IMR-90 (cell line): ENCODE measurements at regions not wholly inside any gene's neighbourhood (a gene's known extent, or its start where the extent isn't known, plus 50 kb on each side); places are given as distances from the start of the nearest gene placed in this dataset.

Source experiments
- ATAC-seq: fragments of 200-7000 bp; cut with Tn5 transposase; 2 replicates; pipeline ENCODE4 v1.9.1; 2020; ENCODE audit warnings: low read depth, mild to moderate bottlenecking, moderate library complexity
- BruUV-seq: library from RNA; stranded (reverse); fragments of 400-500 nt; replicated peaks from 2 replicates; lab custom pipeline; 2021; lab: Mats Ljungman, UMichigan
- CTCF ChIA-PET: fragments of 300-600 bp; formaldehyde crosslinking; extraction: SDS; loops from one replicate; lab custom pipeline; 2021; ENCODE audit warnings: antibody characterized with exemption; lab: Yijun Ruan, JAX
- POLR2A ChIA-PET: fragments of 300-600 bp; sonication (Branson Sonifier 250); formaldehyde crosslinking; loops from one replicate; lab custom pipeline; 2022; ENCODE audit warnings: antibody characterized with exemption; ENCODE audit not compliant: unreplicated experiment; lab: Charles Lee
- DNase-seq: peaks from one replicate; pipeline ENCODE4 v3.0.0; 2013
- H2AFZ ChIP-seq: replicated peaks from 2 replicates; pipeline ENCODE3; 2013; ENCODE audit warnings: low read length, mild to moderate bottlenecking; ENCODE audit not compliant: poor library complexity
- H2AK5ac ChIP-seq: 2 replicates; pipeline ENCODE4 v1.6.1; 2013; ENCODE audit warnings: low read depth, low read length, inconsistent platforms
- H2AK9ac ChIP-seq: replicated peaks from 2 replicates; pipeline ENCODE3; 2013; ENCODE audit warnings: mild to moderate bottlenecking, low read depth, low read length, moderate library complexity; ENCODE audit not compliant: poor library complexity
- H2BK120ac ChIP-seq: 2 replicates; pipeline ENCODE4 v1.6.1; 2013; ENCODE audit warnings: low read depth, low read length, inconsistent platforms
- H2BK15ac ChIP-seq: 3 replicates; pipeline ENCODE4 v1.6.1; 2013; ENCODE audit warnings: low read depth, low read length, inconsistent platforms
- H2BK20ac ChIP-seq: 2 replicates; pipeline ENCODE4 v1.6.1; 2013; ENCODE audit warnings: low read depth, mild to moderate bottlenecking, inconsistent platforms, low read length, moderate library complexity
- H2BK5ac ChIP-seq: 2 replicates; pipeline ENCODE4 v1.6.1; 2013; ENCODE audit warnings: mild to moderate bottlenecking, low read depth, low read length, inconsistent platforms; ENCODE audit not compliant: poor library complexity, severe bottlenecking
- H3K14ac ChIP-seq: replicated peaks from 2 replicates; pipeline ENCODE4 v1.6.1; 2013; ENCODE audit warnings: low read depth, low read length, inconsistent platforms
- H3K18ac ChIP-seq: 2 replicates; pipeline ENCODE4 v1.6.1; 2013; ENCODE audit warnings: low read depth, low read length, control low read depth
- H3K23ac ChIP-seq: 2 replicates; pipeline ENCODE4 v1.6.1; 2013; ENCODE audit warnings: low read depth, low read length, inconsistent platforms
- H3K27ac ChIP-seq: 2 replicates; pipeline ENCODE4 v1.5.1; 2013; ENCODE audit warnings: mild to moderate bottlenecking, control low read depth, low read length; ENCODE audit not compliant: insufficient read depth
- H3K27me3 ChIP-seq: 2 replicates; pipeline ENCODE4 v1.6.1; 2013; ENCODE audit warnings: low read length; ENCODE audit not compliant: control insufficient read depth, insufficient read depth
- H3K36me3 ChIP-seq: 2 replicates; pipeline ENCODE4 v1.6.1; 2013; ENCODE audit warnings: low read length, mixed read lengths; ENCODE audit not compliant: control insufficient read depth, insufficient read depth
- H3K4ac ChIP-seq: 2 replicates; pipeline ENCODE4 v1.6.1; 2013; ENCODE audit warnings: low read depth, low read length, inconsistent platforms
- H3K4me1 ChIP-seq: 2 replicates; pipeline ENCODE4 v1.6.1; 2013; ENCODE audit warnings: low read length, mixed read lengths; ENCODE audit not compliant: control insufficient read depth, insufficient read depth
- H3K4me2 ChIP-seq: 2 replicates; pipeline ENCODE4 v1.6.1; 2013; ENCODE audit warnings: low read depth, mild to moderate bottlenecking, control low read depth, low read length, moderate library complexity
- H3K4me3 ChIP-seq: 2 replicates; pipeline ENCODE4 v1.5.1; 2013; ENCODE audit warnings: low read depth, mild to moderate bottlenecking, control low read depth, low read length, moderate library complexity; ENCODE audit not compliant: insufficient read depth
- H3K56ac ChIP-seq: 2 replicates; pipeline ENCODE4 v1.6.1; 2013; ENCODE audit warnings: low read length, inconsistent platforms; ENCODE audit not compliant: insufficient read depth; ENCODE audit errors: extremely low read depth
- H3K79me1 ChIP-seq, 2 experiments: 2 replicates each; pipeline ENCODE4 v1.6.1; 2013; ENCODE audit warnings: low read length in 2 of 2, inconsistent platforms in 1 of 2, low read depth in 1 of 2
- H3K9ac ChIP-seq: 2 replicates; pipeline ENCODE4 v1.6.1; 2013; ENCODE audit warnings: low read depth, low read length, control low read depth
- H3K9me1 ChIP-seq: 2 replicates; pipeline ENCODE4 v1.6.1; 2013; ENCODE audit warnings: low read length, inconsistent platforms; ENCODE audit not compliant: insufficient read depth
- H3K9me3 ChIP-seq: 2 replicates; pipeline ENCODE4 v1.6.1; 2013; ENCODE audit warnings: low read length; ENCODE audit not compliant: control insufficient read depth, insufficient read depth
- H4K20me1 ChIP-seq: 2 replicates; pipeline ENCODE4 v1.6.1; 2013; ENCODE audit warnings: low read length, inconsistent platforms; ENCODE audit not compliant: insufficient read depth
- H4K5ac ChIP-seq: 2 replicates; pipeline ENCODE4 v1.6.1; 2013; ENCODE audit warnings: mild to moderate bottlenecking, low read depth, low read length, control low read depth
- H4K8ac ChIP-seq, 2 experiments: 2 replicates each; pipeline ENCODE4 v1.6.1; 2013; ENCODE audit warnings: low read depth in 2 of 2, low read length in 2 of 2, control low read depth in 1 of 2, inconsistent platforms in 1 of 2
- H4K91ac ChIP-seq: 2 replicates; pipeline ENCODE4 v1.6.1; 2013; ENCODE audit warnings: low read depth, low read length, inconsistent platforms; ENCODE audit not compliant: insufficient read depth
- CTCF ChIP-seq: conservative IDR thresholded peaks from 2 replicates; pipeline ENCODE4 v1.5.1; 2012; ENCODE audit warnings: mild to moderate bottlenecking, low read depth, low read length, improper control_type of control experiment
- ELK1 ChIP-seq: fragments of 150-350 bp; IDR thresholded peaks from 2 replicates; pipeline ENCODE4 v1.6.1; 2016; ENCODE audit warnings: low read depth, mild to moderate bottlenecking, low read length, moderate library complexity, borderline replicate concordance
- MAFK ChIP-seq: IDR thresholded peaks from 2 replicates; pipeline ENCODE4 v1.6.1; 2012; ENCODE audit warnings: low read depth, low read length, improper control_type of control experiment
- USF2 ChIP-seq: fragments of 150-350 bp; IDR thresholded peaks from 2 replicates; pipeline ENCODE4 v1.6.1; 2017; ENCODE audit warnings: mild to moderate bottlenecking, antibody characterized with exemption, low read length, low read depth
- dilution Hi-C: fragments of 300-500 bp; cut with HindIII; formaldehyde crosslinking; loops from one replicate; pipeline ENCODE4 v1.14.3; 2018; ENCODE audit warnings: low sequenced_read_pairs; ENCODE audit not compliant: unreplicated experiment
- in situ Hi-C: fragments of 300-500 bp; cut with MboI; formaldehyde crosslinking; loops from 3 replicates; pipeline ENCODE4 v1.14.3; 2019; ENCODE audit warnings: low sequenced_read_pairs, inconsistent platforms, mixed read lengths
- intact Hi-C: fragments of 100-400 bp; cut with micrococcal nuclease; formaldehyde crosslinking; loops from 2 replicates; pipeline ENCODE4 v1.10.0; 2022

- Histone ChIP-seq H2BK20ac (no peak overlapping the region), H3K9ac (no peak overlapping the region), H3K18ac (no peak overlapping the region), H3K27me3 (no peaks in the 10 kb centered on the region), H2AK9ac (no peak overlapping the region), H3K23ac (no peak overlapping the region), H3K4ac (no peak overlapping the region), H2AFZ (no peak overlapping the region), H4K91ac (no peak overlapping the region), H3K9me3 (peaks cover 10% of the 10 kb centered on the region; the same call in 1 of the 2 replicates), H2BK120ac (no peak overlapping the region), H3K9me1 (no peaks in the 10 kb centered on the region), H4K5ac (no peak overlapping the region), H4K20me1 (no peaks in the 10 kb centered on the region), H3K36me3 (no peaks in the 10 kb centered on the region), H3K4me3 (no peak overlapping the region), H3K27ac (no peak overlapping the region), H2BK15ac (no peak overlapping the region), H3K56ac (no peak overlapping the region), H3K4me2 (no peak overlapping the region), H3K79me1 (no peaks in the 10 kb centered on the region), H3K4me1 (no peaks in the 10 kb centered on the region), H3K14ac (no peak overlapping the region), H2BK5ac (no peak overlapping the region), H4K8ac (no peak overlapping the region), H2AK5ac (no peak overlapping the region)
- CTCF ChIA-PET = no interaction called here
- dilution Hi-C loops (no loop called here), in situ Hi-C loops (no loop called here), intact Hi-C loops (no loop called here)
- DNase-seq = no peak
- no peak for ATAC-seq
- TF ChIP-seq MAFK (peak; percentile 71), USF2 (no peak), CTCF (no peak), ELK1 (no peak)
- POLR2A ChIA-PET = no interaction called here
- BruUV-seq = no TSS peak
Observed at GRCh38 chrX:144809025-144809424, 438.3 kb upstream of the SPANXN1 start.
